ENCODE measurements at regions not wholly inside any gene's neighbourhood (a gene's known extent, or its start where the extent isn't known, plus 50 kb on each side); places are given as distances from the start of the nearest gene placed in this dataset.

DNA sequence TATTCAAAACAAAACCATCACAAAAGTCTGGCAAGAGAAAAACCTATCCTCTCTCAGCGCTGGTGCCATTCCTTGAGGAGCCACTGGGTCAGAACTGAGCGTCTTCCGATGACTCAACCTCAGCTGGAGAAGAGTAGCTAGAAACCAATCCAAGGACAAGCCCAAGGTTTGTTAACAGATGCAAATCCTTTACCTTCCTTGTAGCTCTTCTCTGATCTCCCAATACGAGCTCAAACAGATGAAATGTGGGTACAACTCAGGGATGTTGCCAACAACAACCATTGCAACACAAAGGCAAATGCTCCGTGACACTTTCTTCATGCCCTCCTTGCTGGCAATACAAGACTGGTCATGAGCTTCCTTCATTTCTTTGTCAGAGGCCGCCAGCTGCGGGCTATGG is 337.1 kb downstream of the SIPA1L2 start:
- DNase-seq (ENCODE audit: low read depth in 4 of 4, low spot score in 2 of 4): no peak

- no peak for DNase-seq (ENCODE audit: low read depth in 4 of 4, low spot score in 2 of 4)
These were observed 337.7 kb downstream of the SIPA1L2 start for GRCh38 chr1:232292239-232292638.

GRCh38 chr1:232291681-232292080 is 338.3 kb downstream of the SIPA1L2 start:
- no peak for DNase-seq (ENCODE audit: low read depth in 4 of 4, low spot score in 2 of 4)

GRCh38 chr1:232291261-232291660 is 338.7 kb downstream of the SIPA1L2 start:
- no peak for DNase-seq (ENCODE audit: low read depth in 4 of 4, low spot score in 2 of 4)

DNA sequence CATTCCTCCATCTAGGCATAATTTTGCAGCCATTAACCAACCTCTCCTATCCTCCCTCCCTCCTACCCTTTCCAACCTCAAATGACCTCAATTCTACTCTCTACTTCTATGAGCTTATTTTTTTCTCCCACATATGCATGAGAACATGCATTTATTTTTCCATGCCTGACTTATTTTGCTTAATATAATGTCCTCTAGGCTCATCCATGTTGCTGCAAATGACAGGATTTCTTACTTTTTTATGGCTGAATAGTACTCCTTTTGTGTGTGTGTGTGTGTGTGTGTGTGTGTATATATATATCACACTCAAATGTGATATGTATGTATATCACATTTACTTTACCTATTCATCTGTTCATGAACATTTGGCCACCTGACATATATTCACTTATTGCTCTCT is 339.4 kb downstream of the SIPA1L2 start:
- no peak for DNase-seq (ENCODE audit: low read depth in 4 of 4, low spot score in 2 of 4)

GRCh38 chr1:232287676-232288569 is 342.0 kb downstream of the SIPA1L2 start:
- DNase-seq (ENCODE audit: low read depth in 4 of 4, low spot score in 2 of 4): no peak

DNA sequence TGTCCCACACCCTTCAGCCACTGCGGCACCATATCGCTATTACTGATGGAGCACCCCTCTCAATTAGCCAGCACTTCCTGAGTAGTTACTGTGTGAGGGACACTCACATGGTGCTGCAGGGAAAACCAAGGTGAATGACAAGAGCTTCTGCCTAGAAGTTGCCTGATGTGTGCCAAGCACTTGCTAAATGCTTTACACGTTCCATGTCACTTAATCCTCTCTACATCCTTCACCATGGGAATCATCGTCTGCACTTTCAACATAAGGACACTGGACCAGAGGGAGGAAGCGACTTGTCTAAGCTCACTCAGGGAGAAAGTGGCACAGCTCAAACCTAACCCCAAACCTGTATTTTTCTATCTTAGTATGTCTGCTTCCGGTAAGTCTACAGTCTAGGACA is 344.8 kb downstream of the SIPA1L2 start:
- DNase-seq (ENCODE audit: low read depth in 4 of 4, low spot score in 2 of 4): no peak

DNA sequence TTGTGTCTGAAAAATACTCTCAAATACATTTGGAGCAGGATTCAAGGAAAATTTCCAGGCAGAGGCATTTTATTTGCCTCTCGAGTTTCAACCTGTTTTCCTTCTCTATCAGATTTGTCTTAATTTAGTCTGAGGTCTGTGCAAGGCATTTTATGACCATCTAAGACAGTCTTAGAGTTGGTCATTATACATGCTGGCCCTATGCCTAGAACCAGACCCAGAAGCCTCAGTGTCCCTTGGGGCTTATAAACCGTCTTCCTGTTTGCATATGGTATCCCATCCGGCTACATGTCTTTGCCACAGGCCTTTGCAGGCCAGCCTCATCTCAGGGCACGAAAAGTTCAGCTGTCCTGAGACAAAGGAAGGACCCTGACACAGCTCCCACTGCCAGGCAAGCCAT is 346.1 kb downstream of the SIPA1L2 start:
- no peak for DNase-seq (ENCODE audit: low read depth in 4 of 4, low spot score in 2 of 4)

DNA sequence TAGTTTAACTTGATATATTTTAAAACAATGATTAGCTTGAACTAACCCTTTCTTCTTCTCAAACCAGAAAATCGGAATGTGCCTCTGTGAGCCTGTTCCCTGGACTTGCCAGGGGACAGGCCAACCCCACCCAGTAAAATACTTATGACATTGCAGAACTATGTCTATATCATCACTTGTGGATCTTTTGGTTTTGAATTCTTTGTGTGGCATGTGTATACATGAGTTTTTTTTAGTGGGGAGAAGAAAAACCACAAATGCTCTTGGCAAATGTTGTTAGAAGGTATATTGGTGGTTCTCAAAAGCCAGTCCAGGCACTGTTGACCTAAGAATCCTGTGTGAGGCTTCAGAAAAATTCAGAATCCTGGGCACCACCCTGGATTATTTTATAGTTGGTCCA is 347.4 kb downstream of the SIPA1L2 start:
- no peak for DNase-seq (ENCODE audit: low read depth in 4 of 4, low spot score in 2 of 4)

DNA sequence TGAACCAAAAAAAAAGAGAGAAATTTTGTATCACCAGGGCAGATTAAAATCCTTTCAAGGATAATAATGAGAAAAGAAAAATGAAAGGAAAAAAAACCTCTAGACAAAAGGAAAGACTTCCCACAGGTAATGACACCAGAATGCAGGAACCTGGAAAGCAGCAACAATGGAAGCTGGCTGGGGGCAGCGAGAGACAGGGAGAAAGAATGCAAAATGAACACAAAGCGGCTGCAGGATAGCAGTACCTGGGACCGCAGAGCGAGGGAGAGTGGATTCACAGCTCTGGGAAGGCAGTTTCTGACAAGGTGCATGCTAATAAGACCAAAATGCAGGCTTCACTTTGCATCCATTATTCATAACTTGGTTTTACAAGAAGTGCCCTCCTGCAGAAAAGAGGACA is 349.0 kb downstream of the SIPA1L2 start:
- DNase-seq (ENCODE audit: low read depth in 4 of 4, low spot score in 2 of 4): no peak

- DNase-seq (ENCODE audit: low read depth in 4 of 4, low spot score in 2 of 4): no peak
These were observed 350.0 kb downstream of the SIPA1L2 start for GRCh38 chr1:232279909-232280400.

DNA sequence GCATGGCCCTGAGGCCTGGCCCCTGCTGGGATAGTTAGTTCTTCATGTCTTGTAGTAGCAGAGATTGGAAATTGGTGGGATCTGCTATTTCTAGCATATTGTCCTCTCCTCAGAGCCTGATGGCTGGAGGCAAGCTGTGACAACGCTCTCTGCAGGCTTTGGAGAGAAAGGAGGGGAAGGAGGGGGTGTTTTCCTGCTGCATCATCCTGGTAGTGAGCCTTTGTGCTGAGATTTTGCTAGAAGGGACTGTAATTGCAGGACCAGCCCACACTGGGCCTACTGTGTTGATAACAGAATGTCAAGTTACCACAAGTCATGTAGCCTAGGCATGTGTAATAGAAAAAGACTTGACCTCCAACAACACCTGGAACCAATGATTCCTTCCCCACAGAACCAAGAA is 351.0 kb downstream of the SIPA1L2 start:
- no peak for DNase-seq (ENCODE audit: low read depth in 4 of 4, low spot score in 2 of 4)

GRCh38 chr1:232276651-232277050 is 353.3 kb downstream of the SIPA1L2 start:
- DNase-seq (ENCODE audit: low read depth in 4 of 4, low spot score in 2 of 4): no peak

- DNase-seq (ENCODE audit: low read depth in 4 of 4, low spot score in 2 of 4): no peak
These were observed 354.8 kb downstream of the SIPA1L2 start for GRCh38 chr1:232274999-232275710.

- no peak for DNase-seq (ENCODE audit: low read depth in 4 of 4, low spot score in 2 of 4)
These were observed 355.6 kb downstream of the SIPA1L2 start for GRCh38 chr1:232274236-232274855.

- no peak for DNase-seq (ENCODE audit: low read depth in 4 of 4, low spot score in 2 of 4)
These were observed 356.9 kb downstream of the SIPA1L2 start for GRCh38 chr1:232273011-232273410.

DNA sequence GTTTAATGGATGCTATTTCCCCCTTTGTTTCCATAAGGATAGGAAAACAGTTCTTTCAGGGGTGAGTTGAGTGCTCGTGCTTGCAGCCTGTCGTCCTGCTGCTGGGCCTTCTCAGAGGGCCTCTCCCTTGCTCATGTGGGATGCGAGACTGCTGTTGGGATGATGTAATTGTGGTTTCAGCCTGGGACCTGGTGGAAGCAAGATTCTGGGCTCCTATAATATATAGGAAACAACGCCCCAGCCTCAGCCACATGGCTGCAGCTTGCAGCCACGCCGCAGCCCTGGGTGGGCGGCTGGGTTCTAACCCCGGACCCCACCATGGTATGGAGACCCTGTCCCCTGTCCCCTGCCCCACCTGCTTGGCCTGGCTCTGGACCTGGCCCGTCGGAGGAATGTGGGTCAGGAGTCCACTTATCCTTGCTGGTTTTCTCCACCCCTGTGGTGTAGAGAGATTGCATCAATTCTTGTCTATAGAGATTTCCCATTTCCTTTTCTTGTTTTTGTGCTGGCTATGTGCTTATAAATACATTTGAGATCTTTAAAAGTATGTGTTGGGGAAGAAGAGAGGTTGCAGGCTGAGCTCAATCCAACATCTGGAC is 357.8 kb downstream of the SIPA1L2 start:
- DNase-seq (ENCODE audit: low read depth in 4 of 4, low spot score in 2 of 4): no peak

DNA sequence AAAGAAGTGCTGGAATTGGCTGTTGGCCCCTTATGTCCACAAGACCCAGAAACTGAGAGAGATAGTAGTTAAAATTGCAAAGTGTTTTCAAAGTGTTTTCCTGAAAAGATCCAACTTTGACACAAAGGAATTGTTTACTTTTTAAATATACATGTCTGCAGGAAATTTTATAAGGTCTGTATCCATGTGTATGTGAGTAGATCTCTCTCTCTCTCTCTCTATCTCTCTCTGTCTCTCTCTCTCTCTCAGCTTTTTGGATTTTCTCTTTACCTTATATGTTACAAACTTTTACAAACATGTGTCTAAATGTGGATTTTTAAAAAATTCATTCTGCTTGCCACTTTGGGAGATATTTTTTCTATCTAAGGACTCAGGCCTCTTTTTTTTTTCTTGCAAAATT is 358.6 kb downstream of the SIPA1L2 start:
- DNase-seq (ENCODE audit: low read depth in 4 of 4, low spot score in 2 of 4): no peak

- no peak for DNase-seq (ENCODE audit: low read depth in 4 of 4, low spot score in 2 of 4)
These were observed 359.9 kb downstream of the SIPA1L2 start for GRCh38 chr1:232269988-232270387.

DNA sequence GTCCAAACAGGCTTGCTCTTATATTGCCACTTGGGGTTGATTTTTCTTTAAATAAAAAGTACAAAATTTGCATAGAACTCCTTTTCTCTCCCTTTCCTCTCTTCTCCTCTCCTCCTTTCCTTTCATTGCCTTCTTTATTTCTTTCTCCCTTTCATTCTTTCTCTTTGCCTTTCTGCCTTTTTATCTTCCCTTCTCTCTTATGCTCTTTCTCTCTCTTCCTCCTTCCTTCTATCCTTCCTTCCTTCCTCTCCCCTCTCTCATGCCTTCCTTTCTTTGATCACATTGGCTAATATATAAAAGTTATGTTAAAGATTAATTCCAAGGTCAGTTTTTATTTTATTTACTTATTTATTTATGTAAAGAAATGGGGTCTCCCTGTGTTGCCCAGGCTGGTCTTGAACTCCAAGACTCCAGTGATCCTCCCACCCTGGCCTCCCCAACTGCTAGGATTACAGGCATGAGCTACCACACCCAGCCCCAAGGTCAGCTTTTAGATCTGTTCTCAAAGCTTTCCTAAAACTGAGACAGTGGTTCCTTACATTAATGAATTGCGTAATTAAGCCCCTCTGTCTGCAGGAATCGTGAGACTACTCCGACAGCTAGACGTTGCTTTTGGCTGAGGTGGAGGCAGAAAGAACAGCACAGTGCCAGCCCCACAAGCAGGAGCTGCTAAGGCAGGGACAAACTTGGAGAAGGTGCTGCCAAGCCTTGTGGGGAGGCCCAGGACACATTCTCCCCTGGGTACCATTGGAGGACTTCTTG is 361.9 kb downstream of the SIPA1L2 start:
- DNase-seq (ENCODE audit: low read depth in 4 of 4, low spot score in 2 of 4): no peak
